Activated T-helper 1 cell treated with anti-CD3 and anti-CD28 coated beads, Interleukin-12 subunit alpha, Interleukin-12 subunit beta, Interleukin-2, Interleukin-4 antibody, amounts not matched to agents 30 ng/mL and 10 ng/mL and 1 ng/mL, durations not matched to agents 14 hours and 24 hours and 36 hours (primary cell): ENCODE measurements at regions not wholly inside any gene's neighbourhood (a gene's known extent, or its start where the extent isn't known, plus 50 kb on each side); places are given as distances from the start of the nearest gene placed in this dataset.

Experiments
- DNase-seq: peaks from one replicate; pipeline ENCODE4 v3.0.0; 2021; ENCODE audit warnings: low spot score
- H3K27ac Mint-ChIP-seq: one replicate; pipeline ENCODE4 v1.8.0; 2021; ENCODE audit warnings: mild to moderate bottlenecking, mixed read lengths
- H3K27me3 Mint-ChIP-seq: one replicate; pipeline ENCODE4 v1.8.0; 2022; ENCODE audit warnings: mild to moderate bottlenecking, moderate library complexity, mixed read lengths; ENCODE audit not compliant: insufficient read depth
- H3K36me3 Mint-ChIP-seq: one replicate; pipeline ENCODE4 v1.8.0; 2021; ENCODE audit warnings: low read depth, mixed read lengths
- H3K4me1 Mint-ChIP-seq: one replicate; pipeline ENCODE4 v1.8.0; 2021; ENCODE audit warnings: low read depth, mixed read lengths
- H3K4me3 Mint-ChIP-seq: one replicate; pipeline ENCODE4 v1.8.0; 2021; ENCODE audit warnings: mild to moderate bottlenecking, moderate library complexity, mixed read lengths
- H3K9me3 Mint-ChIP-seq: one replicate; pipeline ENCODE4 v1.8.0; 2021; ENCODE audit warnings: mixed read lengths
- intact Hi-C: fragments of 100-400 bp; cut with micrococcal nuclease; formaldehyde crosslinking; loops from one replicate; pipeline ENCODE4 v1.15.1; 2024

GRCh38 chr2:81670885-81671284 is 1366.3 kb upstream of the LRRTM1 start:
- intact Hi-C loops: no loop called here
- H3K9me3 Mint-ChIP-seq: peaks cover 3% of the 10 kb centered on the region
- no peaks in the 10 kb centered on the region for H3K4me1 Mint-ChIP-seq
- DNase-seq: no peak
- no peak overlapping the region for H3K27ac Mint-ChIP-seq
- no peaks in the 10 kb centered on the region for H3K27me3 Mint-ChIP-seq
- no peak overlapping the region for H3K4me3 Mint-ChIP-seq
- no peaks in the 10 kb centered on the region for H3K36me3 Mint-ChIP-seq

DNA sequence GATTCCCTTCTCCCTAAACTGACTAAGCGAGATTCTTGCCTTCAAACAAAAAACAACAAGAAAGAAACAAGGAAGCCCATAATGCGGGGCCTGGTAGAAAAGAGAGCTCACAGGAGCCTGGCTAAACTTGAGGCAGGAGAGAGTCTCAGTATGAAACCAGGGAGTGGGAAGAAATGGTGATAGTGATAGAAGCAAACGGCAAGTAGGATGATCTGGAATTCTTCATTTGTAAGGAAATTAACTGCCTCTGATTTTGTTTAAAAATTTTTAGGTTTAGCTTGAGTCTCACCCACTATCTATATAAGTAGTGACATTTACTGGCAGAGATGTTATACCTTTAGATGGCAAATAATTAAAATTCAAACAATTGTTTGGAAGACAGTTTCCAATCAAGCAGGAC is 1356.5 kb upstream of the LRRTM1 start:
- no peak overlapping the region for H3K27ac Mint-ChIP-seq

DNA sequence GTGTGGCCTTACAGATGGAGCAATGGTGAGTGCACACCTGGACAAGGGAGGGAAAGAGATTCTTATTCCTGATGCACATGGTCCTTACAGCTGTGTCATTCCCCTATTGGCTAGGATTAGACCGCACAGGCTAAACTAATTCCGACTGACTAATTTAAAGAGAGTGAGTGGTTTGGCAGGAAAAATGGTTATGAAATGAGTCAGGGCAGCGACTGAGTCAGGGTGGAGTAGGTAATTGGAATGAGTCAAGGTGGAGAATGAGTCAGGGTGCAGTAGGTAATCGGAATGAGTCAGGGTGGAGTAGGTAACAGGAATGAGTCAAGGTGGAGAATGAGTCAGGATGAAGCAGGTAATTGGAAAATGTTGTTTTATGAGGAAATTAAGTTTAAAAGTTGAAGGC is 1353.7 kb upstream of the LRRTM1 start:
- Mint-ChIP-seq H3K36me3 (no peaks in the 10 kb centered on the region), H3K9me3 (peaks cover 41% of the 10 kb centered on the region), H3K27me3 (no peaks in the 10 kb centered on the region), H3K4me1 (no peaks in the 10 kb centered on the region), H3K27ac (no peak overlapping the region), H3K4me3 (no peak overlapping the region)
- intact Hi-C loops: no loop called here
- DNase-seq: no peak

More for the DNA sequence above, 1356.5 kb upstream of the LRRTM1 start:
- DNase-seq: no peak
- Mint-ChIP-seq H3K4me3 (no peak overlapping the region), H3K27me3 (no peaks in the 10 kb centered on the region), H3K9me3 (peaks cover 24% of the 10 kb centered on the region), H3K36me3 (no peaks in the 10 kb centered on the region), H3K4me1 (no peaks in the 10 kb centered on the region)
- intact Hi-C loops: no loop called here

- Mint-ChIP-seq H3K4me3 (no peak overlapping the region), H3K9me3 (peaks cover 40% of the 10 kb centered on the region), H3K27ac (no peak overlapping the region), H3K27me3 (no peaks in the 10 kb centered on the region), H3K36me3 (no peaks in the 10 kb centered on the region), H3K4me1 (no peaks in the 10 kb centered on the region)
- intact Hi-C loops: no loop called here
- DNase-seq: no peak
These were observed 1345.8 kb upstream of the LRRTM1 start for GRCh38 chr2:81650048-81650971.

GRCh38 chr2:81648806-81649205 is 1344.3 kb upstream of the LRRTM1 start:
- no peaks in the 10 kb centered on the region for H3K36me3 Mint-ChIP-seq
- no peak for DNase-seq
- H3K27ac Mint-ChIP-seq: no peak overlapping the region
- no peaks in the 10 kb centered on the region for H3K4me1 Mint-ChIP-seq
- peaks cover 31% of the 10 kb centered on the region for H3K9me3 Mint-ChIP-seq
- H3K4me3 Mint-ChIP-seq: no peak overlapping the region
- intact Hi-C loops: no loop called here
- H3K27me3 Mint-ChIP-seq: no peaks in the 10 kb centered on the region

DNA sequence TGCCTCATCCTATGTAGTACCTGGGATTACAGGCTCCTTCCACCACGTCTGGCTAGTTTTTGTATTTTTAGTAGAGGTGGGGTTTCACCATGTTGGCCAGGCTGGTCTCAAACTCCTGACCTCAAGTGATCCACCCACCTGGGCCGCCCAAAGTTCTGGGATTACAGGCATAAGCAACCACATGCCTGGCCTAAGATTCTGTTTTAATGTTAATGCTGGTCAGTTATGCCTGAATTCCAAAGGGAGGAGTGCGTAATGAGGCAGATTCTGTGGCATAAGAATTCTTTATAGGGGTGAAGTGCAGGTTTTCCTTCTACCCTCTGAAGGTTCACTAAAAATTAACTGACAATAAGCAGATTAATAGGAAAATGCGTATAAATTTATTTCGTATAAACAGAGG is 1343.8 kb upstream of the LRRTM1 start:
- Mint-ChIP-seq H3K36me3 (no peaks in the 10 kb centered on the region), H3K4me1 (no peaks in the 10 kb centered on the region), H3K27ac (no peak overlapping the region), H3K27me3 (no peaks in the 10 kb centered on the region), H3K9me3 (peaks cover 31% of the 10 kb centered on the region), H3K4me3 (no peak overlapping the region)
- DNase-seq: no peak
- intact Hi-C loops: no loop called here

DNA sequence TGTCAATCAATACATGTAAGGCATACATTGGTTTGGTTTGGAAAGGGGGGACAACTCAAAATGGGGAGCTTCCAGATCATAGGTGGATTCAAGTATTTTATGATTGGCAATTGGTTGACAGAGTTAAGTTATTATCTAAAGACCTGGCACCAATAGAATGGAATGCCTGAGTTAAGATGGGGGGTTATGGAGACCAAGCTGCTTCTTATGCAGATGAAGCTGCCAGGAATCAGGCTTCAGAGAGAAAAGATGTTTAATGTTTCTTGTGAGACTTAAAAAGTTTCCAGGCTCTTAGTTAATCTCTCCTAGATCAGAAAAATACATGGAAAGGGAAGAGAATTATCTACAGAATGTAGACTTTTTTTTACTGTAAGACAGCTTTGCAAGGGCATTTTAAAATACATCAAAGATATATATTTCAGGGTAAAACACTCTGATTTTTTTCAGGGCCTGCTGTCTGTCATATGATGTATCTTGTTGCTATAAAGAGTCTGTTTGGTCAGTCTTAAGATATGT is 1343.2 kb upstream of the LRRTM1 start:
- intact Hi-C loops: no loop called here
- H3K27me3 Mint-ChIP-seq: no peaks in the 10 kb centered on the region
- no peak overlapping the region for H3K27ac Mint-ChIP-seq
- H3K4me1 Mint-ChIP-seq: no peaks in the 10 kb centered on the region
- no peak overlapping the region for H3K4me3 Mint-ChIP-seq
- DNase-seq: no peak
- no peaks in the 10 kb centered on the region for H3K36me3 Mint-ChIP-seq
- H3K9me3 Mint-ChIP-seq: peaks cover 29% of the 10 kb centered on the region

DNA sequence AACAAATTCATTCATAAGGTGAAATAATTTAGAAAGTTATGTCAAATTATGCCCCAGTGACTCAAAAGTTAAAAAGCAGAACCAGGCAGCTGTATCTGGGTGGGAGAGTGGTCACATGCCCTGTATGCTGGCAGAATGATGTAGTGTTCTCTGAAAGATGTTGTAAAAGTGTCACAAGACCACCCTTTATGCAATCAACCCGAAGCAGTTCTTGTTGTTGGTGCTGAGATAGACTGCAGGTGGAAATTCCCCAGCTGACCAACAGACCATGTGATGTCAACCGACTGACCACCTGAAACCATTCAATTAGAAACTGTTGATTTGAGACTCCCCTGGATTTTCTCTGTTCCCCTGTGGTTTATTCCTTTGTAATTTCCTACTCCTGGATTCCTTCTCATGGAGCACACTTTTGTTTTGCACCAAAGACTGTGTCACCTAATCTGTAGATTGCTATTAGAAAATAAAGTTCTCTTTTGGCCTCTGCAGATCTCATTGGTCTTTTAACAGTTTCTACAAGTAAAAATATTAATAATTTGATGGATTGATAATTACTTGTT is 1341.3 kb upstream of the LRRTM1 start:
- Mint-ChIP-seq H3K4me3 (no peak overlapping the region), H3K4me1 (no peaks in the 10 kb centered on the region), H3K9me3 (peaks cover 20% of the 10 kb centered on the region), H3K27me3 (no peaks in the 10 kb centered on the region), H3K27ac (no peak overlapping the region), H3K36me3 (no peaks in the 10 kb centered on the region)
- intact Hi-C loops: no loop called here
- no peak for DNase-seq

- Mint-ChIP-seq H3K4me1 (no peaks in the 10 kb centered on the region), H3K36me3 (no peaks in the 10 kb centered on the region), H3K4me3 (no peak overlapping the region), H3K27ac (no peak overlapping the region), H3K27me3 (no peaks in the 10 kb centered on the region), H3K9me3 (peaks cover 17% of the 10 kb centered on the region)
- intact Hi-C loops: no loop called here
- no peak for DNase-seq
These were observed 1339.6 kb upstream of the LRRTM1 start for GRCh38 chr2:81644189-81644588.

GRCh38 chr2:81624825-81625224 is 1320.3 kb upstream of the LRRTM1 start:
- H3K4me1 Mint-ChIP-seq: no peaks in the 10 kb centered on the region
- no peak overlapping the region for H3K4me3 Mint-ChIP-seq
- no peak overlapping the region for H3K27ac Mint-ChIP-seq
- no peaks in the 10 kb centered on the region for H3K27me3 Mint-ChIP-seq
- no peaks in the 10 kb centered on the region for H3K36me3 Mint-ChIP-seq
- intact Hi-C loops: no loop called here
- DNase-seq: no peak
- peaks cover 33% of the 10 kb centered on the region for H3K9me3 Mint-ChIP-seq

DNA sequence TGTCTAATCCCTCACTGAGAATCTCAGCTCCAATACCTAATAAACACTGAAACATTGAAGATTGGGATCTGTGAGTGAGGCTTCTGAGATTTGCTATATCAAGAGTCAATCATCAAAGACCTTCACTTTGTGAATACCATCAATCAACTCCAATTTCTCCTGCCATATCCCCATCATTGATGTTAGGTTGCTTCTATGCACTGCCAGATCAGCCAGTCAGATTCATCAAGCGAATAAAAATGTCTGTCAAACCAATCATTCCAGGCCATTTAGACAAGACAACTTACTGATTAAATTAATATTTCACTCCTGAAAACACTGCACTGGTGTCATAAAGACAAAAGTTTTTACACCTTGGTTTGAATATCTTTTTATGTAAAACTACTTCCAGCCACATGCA is 1295.5 kb upstream of the LRRTM1 start:
- no peak overlapping the region for H3K4me3 Mint-ChIP-seq
- intact Hi-C loops: no loop called here
- H3K27ac Mint-ChIP-seq: no peak overlapping the region
- peaks cover 14% of the 10 kb centered on the region for H3K9me3 Mint-ChIP-seq
- no peaks in the 10 kb centered on the region for H3K4me1 Mint-ChIP-seq
- H3K36me3 Mint-ChIP-seq: no peaks in the 10 kb centered on the region
- DNase-seq: no peak
- H3K27me3 Mint-ChIP-seq: no peaks in the 10 kb centered on the region

- intact Hi-C loops: no loop called here
- H3K9me3 Mint-ChIP-seq: peaks cover 14% of the 10 kb centered on the region
- DNase-seq: no peak
- H3K36me3 Mint-ChIP-seq: no peaks in the 10 kb centered on the region
- H3K4me3 Mint-ChIP-seq: no peak overlapping the region
- no peaks in the 10 kb centered on the region for H3K27me3 Mint-ChIP-seq
- no peaks in the 10 kb centered on the region for H3K4me1 Mint-ChIP-seq
- no peak overlapping the region for H3K27ac Mint-ChIP-seq
These were observed 1293.9 kb upstream of the LRRTM1 start for GRCh38 chr2:81598453-81598852.

- DNase-seq: no peak
- H3K27ac Mint-ChIP-seq: no peak overlapping the region
- no peaks in the 10 kb centered on the region for H3K4me1 Mint-ChIP-seq
- H3K27me3 Mint-ChIP-seq: no peaks in the 10 kb centered on the region
- H3K36me3 Mint-ChIP-seq: no peaks in the 10 kb centered on the region
- H3K4me3 Mint-ChIP-seq: no peak overlapping the region
- intact Hi-C loops: no loop called here
- peaks cover 13% of the 10 kb centered on the region for H3K9me3 Mint-ChIP-seq
These were observed 1284.9 kb upstream of the LRRTM1 start for GRCh38 chr2:81589406-81589805.
